Posterior vena cava (tissue), 2 donors: ENCODE measurements at regions not wholly inside any gene's neighbourhood (a gene's known extent, or its start where the extent isn't known, plus 50 kb on each side); places are given as distances from the start of the nearest gene placed in this dataset.

Experiments
- DNase-seq: peaks from one replicate; pipeline ENCODE4 v3.0.0-alpha.2; 2020; ENCODE audit warnings: low spot score
- intact Hi-C, 2 donors: fragments of 100-400 bp; cut with DNase I; formaldehyde crosslinking; loops; one replicate each; pipeline versions ENCODE4 v1.14.1 to v1.14.2; 2022 to 2023
- donor health status: DM: yes; HTN: yes; CAD: no.
- donor health status: DM: yes; HTN: yes; CAD: no.

DNA sequence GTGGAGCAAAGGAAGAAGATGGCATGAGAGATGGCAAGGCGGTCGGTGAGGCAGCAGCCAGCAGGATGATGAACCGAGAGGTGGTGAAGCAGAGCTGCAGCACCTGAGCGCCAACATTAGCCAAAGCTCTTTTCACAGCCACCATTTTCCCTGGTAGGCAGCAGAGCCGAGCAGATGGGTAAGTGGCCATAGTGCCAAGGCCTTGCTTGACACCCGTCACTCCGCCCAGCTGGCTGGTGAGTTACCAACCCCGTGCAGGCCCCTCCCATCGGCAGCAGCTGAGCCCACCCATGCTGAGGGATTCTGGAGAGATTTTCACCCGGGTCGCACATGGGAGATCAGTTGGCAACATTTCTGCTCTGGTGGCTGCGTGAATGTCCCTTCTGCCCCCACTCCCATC lies 647.7 kb downstream of the PTPRU start:
- intact Hi-C loops, result no loop called here
- no peak for DNase-seq

DNA sequence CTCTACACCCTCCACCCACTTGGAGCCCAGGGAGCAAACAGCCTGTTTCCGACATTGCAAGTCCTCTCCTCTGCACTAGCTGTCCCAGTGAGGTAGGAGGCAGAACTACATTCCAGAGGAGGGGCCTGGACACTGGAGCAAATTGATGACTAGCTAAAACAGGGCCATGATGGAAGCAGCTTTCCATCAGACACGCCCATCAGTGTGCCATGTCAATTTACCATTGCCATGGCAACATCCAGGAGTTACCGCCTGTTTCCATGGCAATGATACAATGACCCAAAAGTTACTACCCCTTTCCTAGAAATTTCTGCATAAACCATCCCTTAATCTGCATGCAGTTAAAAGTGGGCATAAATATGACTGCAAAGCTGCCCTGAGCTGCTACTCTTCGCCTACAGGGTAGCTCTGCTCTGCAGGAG lies 647.1 kb downstream of the PTPRU start:
- intact Hi-C loops, result no loop called here
- no peak for DNase-seq

DNA sequence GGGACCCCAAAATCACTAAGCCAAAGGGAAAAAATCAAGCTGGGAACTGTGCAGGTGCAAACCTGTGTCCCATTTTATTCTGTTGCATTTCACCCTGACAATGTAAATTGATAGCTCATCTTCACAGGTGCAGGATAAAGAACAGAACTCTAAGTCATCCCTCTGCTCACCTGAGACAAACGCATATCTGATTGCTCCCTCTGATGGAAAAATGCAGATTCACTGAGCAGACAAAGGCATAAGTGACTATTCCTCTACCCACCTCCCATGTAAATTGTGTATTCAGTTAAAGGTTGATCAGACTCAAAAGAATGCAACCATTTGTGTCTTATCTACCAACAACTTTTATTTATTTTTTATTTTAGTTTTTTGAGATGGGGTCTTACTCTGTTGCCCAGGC lies 644.2 kb downstream of the PTPRU start:
- no peak for DNase-seq
- intact Hi-C loops, result no loop called here

DNA sequence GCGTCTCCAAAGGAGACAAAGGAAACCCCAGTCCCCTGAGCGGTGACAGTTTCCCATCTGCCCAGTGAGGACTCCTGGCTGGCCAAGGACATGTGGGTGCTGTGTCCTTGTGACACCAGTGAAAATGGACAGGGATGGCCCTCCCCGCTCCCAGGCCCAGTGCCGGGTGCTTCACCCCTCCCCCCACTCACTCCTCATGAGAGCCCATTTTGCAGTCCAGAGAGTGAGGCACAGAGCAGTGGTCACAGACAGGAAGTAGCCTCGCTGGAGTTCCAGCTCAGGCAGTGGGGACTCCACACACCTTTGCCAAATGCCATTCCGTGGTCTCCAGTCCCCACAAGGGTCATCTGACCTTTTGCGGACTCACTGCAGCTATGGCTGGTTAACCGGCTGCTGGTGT lies 642.9 kb downstream of the PTPRU start:
- no peak for DNase-seq
- intact Hi-C loops, result no loop called here

DNA sequence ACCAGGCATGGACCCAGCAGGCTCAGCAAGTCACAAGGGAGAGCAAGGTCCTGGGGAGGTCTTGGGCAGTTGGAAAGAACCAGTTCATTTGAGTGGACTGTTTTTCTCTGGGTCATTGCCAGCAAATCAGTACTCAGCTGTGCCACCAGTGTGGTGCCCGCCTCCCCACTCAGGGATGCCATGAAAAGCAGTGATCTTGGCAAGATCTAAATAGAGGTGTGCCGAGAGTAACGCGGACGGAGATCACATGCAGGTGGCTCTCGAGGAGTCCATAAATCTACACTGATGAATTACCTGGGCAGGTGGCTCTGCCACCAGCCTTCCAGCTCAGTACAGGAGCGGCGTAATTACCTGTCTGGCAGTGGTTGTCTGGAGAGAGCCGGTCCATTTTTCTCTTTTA lies 642.2 kb downstream of the PTPRU start:
- DNase-seq, result no peak
- intact Hi-C loops, result no loop called here

DNA sequence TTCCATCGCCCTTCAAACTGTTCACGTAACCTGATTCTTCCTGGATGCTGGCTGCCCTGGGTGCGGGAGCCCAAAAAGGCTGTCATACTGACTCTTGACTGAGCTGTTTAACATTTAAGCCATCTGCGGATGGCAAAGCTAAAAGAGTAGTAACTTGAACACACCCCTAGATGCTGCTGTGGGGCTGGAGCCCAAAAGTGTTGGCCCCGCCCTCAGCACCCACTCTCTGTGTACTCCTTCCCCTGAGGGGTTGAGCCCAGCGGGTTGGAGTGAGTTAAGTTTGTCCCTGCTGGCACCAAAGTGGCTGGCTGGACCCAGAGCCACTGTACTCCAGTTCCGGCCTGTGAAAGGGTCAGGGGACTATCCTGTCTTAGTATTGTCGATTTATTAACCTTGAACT lies 640.6 kb downstream of the PTPRU start:
- no peak for DNase-seq
- intact Hi-C loops, result no loop called here

DNA sequence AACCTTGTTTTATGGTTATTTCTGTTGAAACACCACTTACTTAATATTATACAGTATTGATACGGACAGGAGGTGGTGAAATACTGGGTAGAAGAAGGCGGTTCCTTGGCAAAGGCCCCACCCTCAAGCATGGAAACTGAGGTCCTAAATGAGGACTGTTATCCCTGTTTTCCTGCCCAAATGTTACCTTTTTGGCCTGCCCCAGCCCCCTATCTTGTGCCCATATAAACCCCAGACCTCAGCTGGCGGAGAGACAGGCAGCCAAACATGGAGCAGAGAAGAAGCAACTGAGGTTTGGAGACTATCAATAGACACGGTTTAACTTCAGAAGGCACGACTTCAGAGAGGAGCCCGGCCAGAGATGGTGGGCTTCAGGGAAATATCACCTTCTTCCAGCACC lies 640.1 kb downstream of the PTPRU start:
- intact Hi-C loops, result no loop called here
- DNase-seq, result no peak

DNA sequence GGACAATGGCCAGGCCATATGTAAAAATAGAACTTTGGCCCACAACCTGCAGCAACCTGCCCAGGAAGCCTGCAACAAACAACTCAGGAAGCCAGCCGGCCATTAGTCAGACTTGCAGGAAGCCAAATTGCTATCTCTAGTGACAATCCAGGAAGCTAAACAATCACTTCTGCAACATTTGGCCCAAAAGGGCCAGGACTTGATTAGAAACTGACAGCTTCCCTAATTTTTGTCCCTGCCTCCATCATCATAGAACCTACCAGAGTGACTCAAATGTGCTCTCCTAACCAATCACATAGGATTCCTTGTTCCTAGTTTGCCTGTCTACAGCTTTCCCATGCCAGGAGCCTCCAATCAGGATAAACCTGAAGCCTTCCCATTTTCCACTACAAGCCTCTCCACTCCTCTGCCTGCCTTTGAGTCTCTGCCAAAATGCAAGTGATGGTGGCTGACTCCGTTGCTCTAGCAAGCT lies 639.3 kb downstream of the PTPRU start:
- DNase-seq, result no peak
- intact Hi-C loops, result no loop called here

DNA sequence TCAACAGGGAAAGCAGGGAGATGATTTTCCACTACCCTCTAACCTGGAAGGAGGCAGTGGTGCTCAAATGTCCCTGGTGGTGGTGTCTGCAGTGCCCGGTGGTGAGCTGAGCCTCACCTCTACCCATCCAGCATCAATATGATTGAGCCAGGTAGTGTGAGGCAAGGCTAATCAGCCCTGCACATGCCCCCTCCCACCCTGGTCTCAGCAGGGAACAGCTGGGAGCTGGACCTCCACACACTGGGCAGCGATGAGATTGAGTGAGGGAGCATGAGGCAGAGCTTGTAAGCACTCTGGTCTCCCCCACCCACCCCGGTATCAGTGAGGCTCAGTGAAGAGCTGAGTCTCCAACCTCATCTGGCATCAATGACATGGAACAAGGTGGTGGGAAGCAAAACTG lies 634.3 kb downstream of the PTPRU start:
- intact Hi-C loops, result no loop called here
- DNase-seq, result no peak

DNA sequence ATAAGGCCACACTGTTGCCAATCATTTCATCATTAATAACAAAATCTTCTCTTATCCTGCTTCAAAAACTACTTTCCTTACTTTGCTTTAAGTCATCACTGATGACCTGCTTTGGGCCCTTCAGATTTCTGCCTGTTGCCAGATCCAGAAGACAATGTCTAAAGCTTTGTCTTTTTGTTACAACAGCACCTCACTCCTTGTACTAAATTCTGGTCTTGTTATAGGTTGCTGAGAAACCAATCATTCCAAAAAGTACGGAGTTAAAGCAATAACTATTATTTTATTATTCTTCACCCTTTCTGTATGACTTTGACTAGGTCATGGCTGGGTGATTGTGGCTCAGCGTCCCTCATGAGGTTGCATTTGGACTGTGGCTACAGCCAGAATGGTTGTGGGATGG lies 633.5 kb downstream of the PTPRU start:
- intact Hi-C loops, result no loop called here
- no peak for DNase-seq

DNA sequence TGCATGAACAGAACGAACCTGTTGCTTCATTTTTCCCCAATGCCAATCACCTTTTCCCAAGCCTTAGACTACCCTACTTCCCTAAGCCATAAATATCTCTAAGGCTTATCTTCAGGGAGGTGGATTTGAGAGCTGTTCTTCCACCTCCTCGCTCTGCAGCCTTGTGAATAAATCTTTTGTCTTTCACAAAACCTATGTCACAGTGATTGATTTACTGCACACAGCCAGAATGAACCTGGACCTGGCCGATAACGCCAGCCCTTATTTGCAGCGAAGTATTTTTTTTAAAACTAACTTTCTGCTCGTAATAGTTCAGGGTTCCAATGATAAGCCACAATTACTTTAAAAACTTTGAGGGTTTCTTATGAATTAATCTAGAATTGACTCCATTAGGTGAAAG lies 632.6 kb downstream of the PTPRU start:
- intact Hi-C loops, result no loop called here

DNA sequence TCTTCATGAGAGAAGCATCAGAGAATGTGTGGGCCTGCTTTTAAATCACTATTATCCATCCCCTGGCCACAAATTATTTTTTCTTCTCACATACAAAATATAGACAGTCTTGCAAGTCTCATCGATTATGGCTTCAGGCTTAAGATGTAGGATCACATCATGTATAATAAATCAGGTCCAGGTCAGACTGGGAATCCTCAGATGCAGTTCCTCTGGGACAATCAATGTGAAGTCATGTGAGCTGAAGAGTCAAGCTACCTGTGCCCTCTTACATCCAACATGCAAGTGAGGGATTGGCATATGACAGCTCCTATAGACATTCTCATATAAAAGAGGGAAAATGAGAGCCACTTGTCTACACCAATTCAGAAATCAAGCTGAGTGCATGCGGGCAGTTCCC lies 631.8 kb downstream of the PTPRU start:
- no peak for DNase-seq
- intact Hi-C loops, result no loop called here

More for the DNA sequence above, 632.6 kb downstream of the PTPRU start:
- DNase-seq, result no peak

DNA sequence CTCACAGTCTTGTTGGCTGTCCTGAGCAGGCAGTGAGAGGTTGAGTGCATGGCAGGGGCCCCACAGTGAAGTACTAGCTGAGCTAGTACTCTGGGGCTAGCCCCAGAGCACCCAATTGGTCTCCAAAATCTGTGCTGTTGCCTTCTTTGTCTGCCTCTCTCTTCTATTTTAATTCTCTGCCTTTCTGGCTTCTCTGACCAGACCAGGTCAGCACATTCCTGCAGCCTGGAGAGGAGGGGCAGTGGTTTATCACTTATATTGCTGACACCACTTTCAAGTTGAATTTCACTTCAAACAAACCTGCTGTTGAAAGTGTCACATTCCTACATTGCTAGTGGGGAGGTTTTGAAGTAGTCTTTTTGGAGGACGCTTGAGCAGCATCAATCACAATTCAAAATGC lies 628.7 kb downstream of the PTPRU start:
- intact Hi-C loops, result no loop called here
- no peak for DNase-seq

DNA sequence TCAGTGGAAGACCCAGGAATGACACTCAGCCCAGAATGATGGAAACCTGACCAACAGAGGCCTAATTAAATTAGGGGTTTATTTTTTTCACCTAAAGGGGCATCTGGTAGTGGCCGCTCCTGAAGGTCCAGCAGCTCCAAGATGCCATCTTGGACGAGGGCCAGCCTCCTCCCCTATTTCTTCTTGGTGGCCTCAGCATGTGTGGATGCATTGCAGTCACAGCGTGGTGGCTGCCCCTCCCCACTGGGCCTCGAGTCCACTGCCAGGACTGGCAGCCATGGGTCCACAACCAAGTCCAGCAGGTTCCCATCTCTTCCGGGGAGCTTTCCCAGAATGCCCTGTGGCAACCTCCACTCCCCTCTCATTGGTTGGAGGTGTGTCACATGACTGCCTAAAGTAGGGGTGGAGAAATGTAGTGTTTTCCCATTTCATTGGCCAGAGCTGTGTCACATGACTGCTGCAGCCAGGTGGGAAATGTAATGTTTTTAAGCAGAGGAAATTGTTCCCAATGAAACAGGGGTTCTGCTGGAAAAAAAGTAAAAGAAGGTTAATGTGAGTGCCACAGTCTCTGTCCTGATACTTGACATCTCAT lies 628.2 kb downstream of the PTPRU start:
- intact Hi-C loops, result no loop called here
- DNase-seq, result no peak

DNA sequence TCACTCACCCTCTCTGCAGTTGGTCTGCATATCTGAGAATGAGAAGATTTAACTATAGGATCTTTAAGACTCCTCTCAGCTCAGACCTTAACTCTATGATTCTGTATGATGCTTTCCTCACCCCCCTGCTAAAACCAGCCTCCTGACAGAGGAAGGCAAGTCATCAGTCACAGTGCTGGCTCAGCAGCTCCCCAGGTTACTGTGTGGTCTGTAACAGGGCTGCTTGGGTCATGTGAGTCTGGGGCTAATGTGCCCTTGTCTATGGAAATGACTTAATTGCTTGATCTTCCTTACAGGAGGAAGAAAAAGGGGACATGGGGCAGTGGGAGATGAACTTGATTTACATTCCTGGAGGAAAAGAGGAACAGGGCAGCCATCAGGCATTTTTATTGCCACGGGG lies 625.6 kb downstream of the PTPRU start:
- intact Hi-C loops, result no loop called here
- DNase-seq, result no peak

DNA sequence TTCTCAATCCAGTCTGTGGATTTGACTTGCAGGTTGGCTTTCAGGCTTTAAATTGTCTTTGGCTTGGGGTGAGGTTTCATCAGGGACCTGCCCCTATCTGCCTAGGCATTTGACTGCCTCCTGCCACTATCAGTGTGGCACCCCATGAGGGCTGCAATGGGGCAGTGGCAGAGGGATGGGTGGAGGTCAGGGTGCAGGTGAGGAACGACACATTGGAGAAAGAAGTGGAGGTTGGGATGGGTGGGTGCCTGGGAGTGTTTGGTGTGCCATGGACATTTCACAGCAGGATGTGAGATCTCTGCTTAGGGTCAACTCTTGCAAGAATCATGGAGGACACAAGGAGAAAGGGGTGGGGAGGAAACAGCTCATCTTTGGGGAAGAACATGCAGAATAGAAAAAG lies 625.1 kb downstream of the PTPRU start:
- DNase-seq, result no peak

DNA sequence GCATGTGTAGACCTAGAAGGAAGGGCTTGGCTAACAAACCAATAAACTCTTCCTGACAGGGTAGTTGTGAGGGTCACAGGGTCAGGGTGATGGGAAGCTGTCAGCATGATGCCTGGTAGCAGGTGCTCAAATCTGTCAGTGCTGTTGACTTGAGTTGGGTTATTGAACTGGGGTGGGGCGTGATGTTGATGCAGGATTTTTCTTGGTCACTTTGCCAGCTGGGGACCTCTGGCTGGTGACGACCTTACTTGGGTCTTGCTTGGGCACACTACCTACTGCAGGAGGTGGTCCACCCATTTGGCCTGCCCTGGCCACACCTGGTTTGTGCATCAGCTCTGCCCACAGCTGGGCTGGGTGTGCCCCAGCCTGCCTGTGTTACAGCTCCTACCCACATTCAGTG lies 624.4 kb downstream of the PTPRU start:
- intact Hi-C loops, result no loop called here

More for the DNA sequence above, 625.1 kb downstream of the PTPRU start:
- intact Hi-C loops, result no loop called here

DNA sequence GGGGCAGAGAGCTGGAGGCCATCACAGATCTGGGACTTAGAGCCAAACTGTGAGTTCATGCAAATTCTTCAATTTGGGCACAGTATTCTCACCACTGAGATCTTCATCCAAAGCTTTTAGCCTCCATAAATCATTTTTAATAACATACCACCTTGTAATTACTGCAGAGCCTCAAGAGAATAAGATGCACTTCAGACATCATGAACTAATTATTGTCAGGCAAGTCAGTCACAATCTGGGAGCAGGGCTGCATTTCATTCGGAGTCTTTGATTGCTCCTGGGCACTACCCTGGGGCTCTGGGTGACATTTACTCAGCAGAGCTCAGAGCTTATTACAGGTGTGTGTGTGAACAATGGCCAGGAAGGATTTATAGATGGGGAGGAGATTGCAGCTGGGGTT lies 623.7 kb downstream of the PTPRU start:
- intact Hi-C loops, result no loop called here
- no peak for DNase-seq

More for the DNA sequence above, 624.4 kb downstream of the PTPRU start:
- no peak for DNase-seq

DNA sequence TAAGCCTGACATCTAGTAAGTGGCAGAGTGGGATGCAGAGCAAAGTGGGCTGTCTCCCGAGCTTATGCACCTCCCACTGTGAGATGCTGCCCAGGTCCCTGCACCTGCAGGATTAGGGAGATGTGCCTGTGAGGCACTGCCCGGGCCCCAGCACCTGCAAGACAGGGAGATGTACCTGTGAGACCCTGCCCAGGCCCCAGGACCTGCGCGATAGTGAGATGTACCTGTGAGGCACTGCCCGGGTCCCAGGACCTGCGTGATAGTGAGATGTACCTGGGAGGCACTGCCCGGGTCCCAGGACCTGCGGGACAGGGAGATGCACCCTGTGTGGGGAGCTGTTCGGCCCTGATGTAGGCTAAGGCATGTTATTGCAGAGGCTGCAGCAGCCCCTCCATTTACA lies 622.8 kb downstream of the PTPRU start:
- intact Hi-C loops, result no loop called here

DNA sequence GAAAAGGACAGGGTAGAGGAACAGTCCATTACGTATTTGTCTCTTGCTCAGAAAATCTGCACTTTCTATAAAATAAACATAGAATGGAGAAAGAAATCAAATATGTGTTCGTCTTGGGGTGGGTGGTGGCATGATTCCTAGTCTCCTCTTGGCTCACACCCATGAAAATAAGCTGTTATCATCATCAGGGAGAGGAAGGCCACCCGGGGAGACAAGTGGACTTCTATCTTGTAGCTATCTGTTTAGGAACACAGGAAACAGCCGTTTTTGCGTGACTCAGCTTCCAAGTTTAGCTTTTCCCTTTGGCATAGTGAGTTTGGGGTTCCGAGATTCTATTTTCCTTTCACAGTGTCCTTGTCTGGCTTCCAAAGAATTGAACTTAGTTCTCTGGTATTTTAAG lies 622.3 kb downstream of the PTPRU start:
- intact Hi-C loops, result no loop called here
- no peak for DNase-seq

More for the DNA sequence above, 622.8 kb downstream of the PTPRU start:
- DNase-seq, result no peak

DNA sequence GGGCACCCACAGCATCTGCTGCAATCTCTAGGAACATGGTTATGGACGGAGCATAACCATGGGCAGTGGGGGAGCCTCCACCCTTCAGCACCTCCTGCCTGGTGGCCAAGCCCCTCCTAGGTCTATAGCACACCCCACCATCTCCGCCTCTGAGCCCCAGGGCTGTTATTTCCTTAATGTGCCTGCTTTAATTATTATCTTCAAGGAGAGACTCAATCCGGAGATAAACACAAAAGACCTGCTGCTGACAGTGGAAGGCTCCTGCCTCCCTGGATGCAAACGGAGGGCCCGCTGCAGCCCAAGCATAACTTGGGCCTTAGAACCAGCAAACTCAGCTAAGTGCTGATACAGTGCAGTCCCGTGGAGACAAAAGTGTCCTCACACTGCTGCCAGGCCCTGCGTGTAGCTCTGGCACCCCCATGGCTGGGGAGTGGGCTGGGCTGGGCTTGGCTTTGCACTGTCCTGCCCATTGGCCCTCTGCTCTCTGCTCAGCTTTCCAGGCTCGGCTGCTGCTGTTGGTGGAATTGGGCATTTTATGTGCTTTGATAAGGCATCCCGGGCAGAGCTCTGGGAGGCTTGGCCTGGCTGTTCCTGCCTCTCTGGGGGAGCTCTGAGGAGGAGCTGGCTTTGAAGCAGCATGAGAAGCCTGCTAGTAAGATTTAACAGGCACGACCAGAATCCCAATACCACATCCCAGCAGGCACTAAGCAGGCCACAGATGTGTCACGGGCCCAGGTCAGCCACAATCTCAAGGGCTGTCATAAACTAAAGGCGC lies 620.2 kb downstream of the PTPRU start:
- no peak for DNase-seq
- intact Hi-C loops, result no loop called here
